SJCRH30 (cell line): ENCODE measurements at regions not wholly inside any gene's neighbourhood (a gene's known extent, or its start where the extent isn't known, plus 50 kb on each side); places are given as distances from the start of the nearest gene placed in this dataset.
"Not testable (repeated sequence)": the region's sequence is repeated elsewhere in the genome, so short reads cannot be mapped to it uniquely, and the experiment has no call there.

Source experiments
- DNase-seq, 2 experiments: peaks; one replicate each; pipeline ENCODE4 v3.0.0-alpha.2; 2015 to 2020
- H3K27ac ChIP-seq: fragments of 250-450 bp; sonication (Bioruptor Pico); 2 replicates; pipeline ENCODE4 v1.5.1; 2020; ENCODE audit warnings: mild to moderate bottlenecking, moderate library complexity
- H3K27me3 ChIP-seq: fragments of 250-450 bp; sonication (Bioruptor Pico); 2 replicates; pipeline ENCODE4 v1.5.1; 2020; ENCODE audit warnings: mild to moderate bottlenecking, moderate library complexity
- H3K36me3 ChIP-seq: fragments of 250-450 bp; sonication (Bioruptor Pico); 2 replicates; pipeline ENCODE4 v1.5.1; 2020; ENCODE audit warnings: mild to moderate bottlenecking, moderate library complexity
- H3K4me1 ChIP-seq: fragments of 250-450 bp; sonication (Bioruptor Pico); 2 replicates; pipeline ENCODE4 v1.5.1; 2020; ENCODE audit warnings: mild to moderate bottlenecking, moderate library complexity
- H3K4me3 ChIP-seq: fragments of 250-450 bp; sonication (Bioruptor Pico); 2 replicates; pipeline ENCODE4 v1.5.1; 2020; ENCODE audit warnings: mild to moderate bottlenecking, moderate library complexity
- H3K9me3 ChIP-seq: fragments of 250-450 bp; sonication (Bioruptor Pico); replicated peaks from 2 replicates; pipeline ENCODE4 v1.5.1; 2020; ENCODE audit warnings: mild to moderate bottlenecking, moderate library complexity

GRCh38 chr11:134724106-134724778, 312.2 kb upstream of the B3GAT1 start:
- Histone ChIP-seq H3K4me3 (no peak overlapping the region), H3K9me3 (no peaks in the 10 kb centered on the region), H3K27ac (no peak overlapping the region), H3K4me1 (no peaks in the 10 kb centered on the region), H3K36me3 (no peaks in the 10 kb centered on the region), H3K27me3 (no peaks in the 10 kb centered on the region)
- DNase-seq: no peak

- not testable (repeated sequence) for H3K4me3 ChIP-seq, H3K36me3 ChIP-seq, H3K4me1 ChIP-seq, H3K9me3 ChIP-seq, DNase-seq, H3K27me3 ChIP-seq, H3K27ac ChIP-seq
Measured at GRCh38 chr11:134720691-134721070, 308.6 kb upstream of the B3GAT1 start.

GRCh38 chr11:134719940-134720690, 308.1 kb upstream of the B3GAT1 start:
- H3K9me3 ChIP-seq, H3K27me3 ChIP-seq, H3K4me3 ChIP-seq, H3K4me1 ChIP-seq, H3K27ac ChIP-seq, DNase-seq, H3K36me3 ChIP-seq: not testable (repeated sequence)

- Histone ChIP-seq H3K4me3 (no peak overlapping the region), H3K9me3 (no peaks in the 10 kb centered on the region), H3K27me3 (no peaks in the 10 kb centered on the region; the same call in 1 of the 2 replicates), H3K4me1 (no peaks in the 10 kb centered on the region), H3K36me3 (no peaks in the 10 kb centered on the region), H3K27ac (no peak overlapping the region)
- DNase-seq: no peak
Measured at GRCh38 chr11:134719397-134719796, 307.4 kb upstream of the B3GAT1 start.

- no peak overlapping the region for H3K27ac ChIP-seq
- no peaks in the 10 kb centered on the region for H3K9me3 ChIP-seq
- H3K4me3 ChIP-seq: no peak overlapping the region
- peak in 1 of 2 experiments; percentile 9 for DNase-seq
- H3K27me3 ChIP-seq: peaks cover 6% of the 10 kb centered on the region; the same call in 1 of the 2 replicates
- H3K36me3 ChIP-seq: no peaks in the 10 kb centered on the region
- H3K4me1 ChIP-seq: no peaks in the 10 kb centered on the region
Measured at GRCh38 chr11:134716582-134716981, 304.5 kb upstream of the B3GAT1 start.

GRCh38 chr11:134714021-134714656, 302.1 kb upstream of the B3GAT1 start:
- Histone ChIP-seq H3K9me3 (no peaks in the 10 kb centered on the region), H3K36me3 (no peaks in the 10 kb centered on the region), H3K27me3 (peaks cover 6% of the 10 kb centered on the region; the same call in 1 of the 2 replicates), H3K4me1 (no peaks in the 10 kb centered on the region), H3K4me3 (no peak overlapping the region), H3K27ac (no peak overlapping the region)
- DNase-seq: no peak

GRCh38 chr11:134712228-134713145, 300.4 kb upstream of the B3GAT1 start:
- Histone ChIP-seq H3K27me3 (peaks cover 6% of the 10 kb centered on the region; the same call in 1 of the 2 replicates), H3K4me1 (no peaks in the 10 kb centered on the region), H3K27ac (no peak overlapping the region), H3K36me3 (no peaks in the 10 kb centered on the region), H3K4me3 (no peak overlapping the region), H3K9me3 (no peaks in the 10 kb centered on the region)
- no peak for DNase-seq

- Histone ChIP-seq H3K36me3 (no peaks in the 10 kb centered on the region), H3K4me1 (no peaks in the 10 kb centered on the region), H3K9me3 (no peaks in the 10 kb centered on the region), H3K27ac (no peak overlapping the region), H3K4me3 (no peak overlapping the region), H3K27me3 (peaks cover 6% of the 10 kb centered on the region; the same call in 1 of the 2 replicates)
- no peak for DNase-seq
Measured at GRCh38 chr11:134711588-134711987, 299.5 kb upstream of the B3GAT1 start.

GRCh38 chr11:134710861-134711407, 298.9 kb upstream of the B3GAT1 start:
- DNase-seq: no peak
- H3K9me3 ChIP-seq: no peaks in the 10 kb centered on the region
- H3K4me1 ChIP-seq: no peaks in the 10 kb centered on the region
- H3K27me3 ChIP-seq: peaks cover 6% of the 10 kb centered on the region; the same call in 1 of the 2 replicates
- no peak overlapping the region for H3K4me3 ChIP-seq
- no peak overlapping the region for H3K27ac ChIP-seq
- no peaks in the 10 kb centered on the region for H3K36me3 ChIP-seq

- Histone ChIP-seq H3K36me3 (no peaks in the 10 kb centered on the region), H3K27me3 (no peaks in the 10 kb centered on the region), H3K4me3 (no peak overlapping the region), H3K27ac (no peak overlapping the region), H3K4me1 (no peaks in the 10 kb centered on the region), H3K9me3 (no peaks in the 10 kb centered on the region)
- no peak for DNase-seq
Measured at GRCh38 chr11:134705858-134706257, 293.8 kb upstream of the B3GAT1 start.

GRCh38 chr11:134702827-134703226, 290.8 kb upstream of the B3GAT1 start:
- Histone ChIP-seq H3K4me1 (no peaks in the 10 kb centered on the region), H3K27me3 (no peaks in the 10 kb centered on the region), H3K36me3 (no peaks in the 10 kb centered on the region), H3K4me3 (no peak overlapping the region), H3K9me3 (no peaks in the 10 kb centered on the region), H3K27ac (no peak overlapping the region)
- DNase-seq: no peak

- no peaks in the 10 kb centered on the region for H3K36me3 ChIP-seq
- no peaks in the 10 kb centered on the region for H3K27me3 ChIP-seq
- H3K27ac ChIP-seq: no peak overlapping the region
- H3K4me3 ChIP-seq: no peak overlapping the region
- H3K9me3 ChIP-seq: no peaks in the 10 kb centered on the region
- no peaks in the 10 kb centered on the region for H3K4me1 ChIP-seq
- DNase-seq: no peak
Measured at GRCh38 chr11:134701564-134702165, 289.6 kb upstream of the B3GAT1 start.

- H3K9me3 ChIP-seq: no peaks in the 10 kb centered on the region
- no peaks in the 10 kb centered on the region for H3K4me1 ChIP-seq
- peaks cover 6% of the 10 kb centered on the region; the same call in 1 of the 2 replicates for H3K27me3 ChIP-seq
- no peak overlapping the region for H3K27ac ChIP-seq
- H3K36me3 ChIP-seq: no peaks in the 10 kb centered on the region
- no peak overlapping the region for H3K4me3 ChIP-seq
- no peak for DNase-seq
Measured at GRCh38 chr11:134700101-134700640, 288.1 kb upstream of the B3GAT1 start.

- no peak overlapping the region for H3K27ac ChIP-seq
- no peaks in the 10 kb centered on the region for H3K36me3 ChIP-seq
- no peak overlapping the region for H3K4me3 ChIP-seq
- peaks cover 6% of the 10 kb centered on the region for H3K27me3 ChIP-seq
- DNase-seq: no peak
- H3K4me1 ChIP-seq: no peaks in the 10 kb centered on the region
- no peaks in the 10 kb centered on the region for H3K9me3 ChIP-seq
Measured at GRCh38 chr11:134696455-134696854, 284.4 kb upstream of the B3GAT1 start.
